Panc1 (cell line): ENCODE measurements at regions not wholly inside any gene's neighbourhood (a gene's known extent, or its start where the extent isn't known, plus 50 kb on each side); places are given as distances from the start of the nearest gene placed in this dataset.

ENCODE experiments used
- ATAC-seq: fragments of 200-7000 bp; cut with Tn5 transposase; 2 replicates; pipeline ENCODE4 v1.9.1; 2020; ENCODE audit warnings: mild to moderate bottlenecking, moderate library complexity
- BruUV-seq: library from RNA; stranded (reverse); fragments of 400-500 nt; replicated peaks from 2 replicates; lab custom pipeline; 2021; lab: Mats Ljungman, UMichigan
- CTCF ChIA-PET: fragments of 300-600 bp; sonication (Branson Sonifier 250); formaldehyde crosslinking; loops from one replicate; lab custom pipeline; 2022; ENCODE audit warnings: antibody characterized with exemption; lab: Charles Lee
- POLR2A ChIA-PET: fragments of 300-600 bp; sonication (Branson Sonifier 250); formaldehyde crosslinking; loops from one replicate; lab custom pipeline; 2022; ENCODE audit warnings: antibody characterized with exemption; lab: Charles Lee
- DNase-seq: peaks from one replicate; pipeline ENCODE4 v3.0.0-alpha.2; 2010; ENCODE audit warnings: low read depth, low spot score
- H3K27ac ChIP-seq: 2 replicates; pipeline ENCODE4 v1.5.1; 2011; ENCODE audit warnings: mild to moderate bottlenecking, low read length, inconsistent platforms
- H3K27me3 ChIP-seq: fragments of 200-500 bp; sonication (Bioruptor generic); 2 replicates; pipeline ENCODE4 v1.6.0; 2014; ENCODE audit warnings: low read length, inconsistent platforms; ENCODE audit not compliant: control insufficient read depth, insufficient read depth
- H3K36me3 ChIP-seq: fragments of 200-500 bp; sonication (Bioruptor generic); 2 replicates; pipeline ENCODE4 v1.5.1; 2014; ENCODE audit warnings: inconsistent platforms, mild to moderate bottlenecking, low read length, moderate library complexity; ENCODE audit not compliant: control insufficient read depth, insufficient read depth
- H3K4me1 ChIP-seq: 2 replicates; pipeline ENCODE4 v1.5.1; 2011; ENCODE audit warnings: inconsistent platforms, mild to moderate bottlenecking, low read length, moderate library complexity; ENCODE audit not compliant: control insufficient read depth, insufficient read depth
- H3K4me3 ChIP-seq, 2 experiments: 2 replicates each; pipeline ENCODE4 v1.5.1; 2011 to 2012; ENCODE audit warnings: low read depth in 2 of 2, low read length in 2 of 2, mild to moderate bottlenecking in 2 of 2, inconsistent platforms in 1 of 2, moderate library complexity in 1 of 2
- H3K9me3 ChIP-seq: fragments of 200-500 bp; sonication (Bioruptor generic); 2 replicates; pipeline ENCODE4 v1.5.1; 2014; ENCODE audit warnings: low read depth, mild to moderate bottlenecking, inconsistent platforms, low read length, moderate library complexity; ENCODE audit not compliant: control insufficient read depth, insufficient read depth
- POLR2AphosphoS5 ChIP-seq: IDR thresholded peaks from 2 replicates; pipeline ENCODE4 v1.6.1; 2012; ENCODE audit warnings: mild to moderate bottlenecking, low read depth, low read length, moderate library complexity
- SIN3A ChIP-seq: IDR thresholded peaks from 2 replicates; pipeline ENCODE4 v1.6.1; 2012; ENCODE audit warnings: low read depth, mild to moderate bottlenecking, low read length, moderate library complexity, borderline replicate concordance; ENCODE audit not compliant: insufficient read depth
- TCF7L2 ChIP-seq: IDR thresholded peaks from 2 replicates; pipeline ENCODE4 v1.6.1; 2011; ENCODE audit warnings: mild to moderate bottlenecking, low read depth, low read length, inconsistent platforms
- in situ Hi-C: cut with HindIII; loops from 2 replicates; pipeline ENCODE4 v1.10.0; 2016; ENCODE audit warnings: low sequenced_read_pairs, low pct_unique_long_range_greater_than_20kb
- intact Hi-C: fragments of 100-400 bp; cut with micrococcal nuclease; formaldehyde crosslinking; loops from one replicate; pipeline ENCODE4 v1.10.0; 2022; ENCODE audit not compliant: unreplicated experiment
- TF ChIP-seq, protein P1 (sequence below): fragments of 450-650 bp; IDR thresholded peaks from 2 replicates; pipeline ENCODE4 v1.5.1; 2017; ENCODE audit warnings: mild to moderate bottlenecking
- TF ChIP-seq, protein P2 (sequence below), 2 experiments: IDR thresholded peaks; 2 replicates each; pipeline ENCODE4 v1.6.1; 2011 to 2012; ENCODE audit warnings: low read depth in 2 of 2, control low read depth in 1 of 2, low read length in 1 of 2, mild to moderate bottlenecking in 1 of 2, moderate library complexity in 1 of 2; ENCODE audit not compliant: insufficient read depth in 1 of 2

DNA sequence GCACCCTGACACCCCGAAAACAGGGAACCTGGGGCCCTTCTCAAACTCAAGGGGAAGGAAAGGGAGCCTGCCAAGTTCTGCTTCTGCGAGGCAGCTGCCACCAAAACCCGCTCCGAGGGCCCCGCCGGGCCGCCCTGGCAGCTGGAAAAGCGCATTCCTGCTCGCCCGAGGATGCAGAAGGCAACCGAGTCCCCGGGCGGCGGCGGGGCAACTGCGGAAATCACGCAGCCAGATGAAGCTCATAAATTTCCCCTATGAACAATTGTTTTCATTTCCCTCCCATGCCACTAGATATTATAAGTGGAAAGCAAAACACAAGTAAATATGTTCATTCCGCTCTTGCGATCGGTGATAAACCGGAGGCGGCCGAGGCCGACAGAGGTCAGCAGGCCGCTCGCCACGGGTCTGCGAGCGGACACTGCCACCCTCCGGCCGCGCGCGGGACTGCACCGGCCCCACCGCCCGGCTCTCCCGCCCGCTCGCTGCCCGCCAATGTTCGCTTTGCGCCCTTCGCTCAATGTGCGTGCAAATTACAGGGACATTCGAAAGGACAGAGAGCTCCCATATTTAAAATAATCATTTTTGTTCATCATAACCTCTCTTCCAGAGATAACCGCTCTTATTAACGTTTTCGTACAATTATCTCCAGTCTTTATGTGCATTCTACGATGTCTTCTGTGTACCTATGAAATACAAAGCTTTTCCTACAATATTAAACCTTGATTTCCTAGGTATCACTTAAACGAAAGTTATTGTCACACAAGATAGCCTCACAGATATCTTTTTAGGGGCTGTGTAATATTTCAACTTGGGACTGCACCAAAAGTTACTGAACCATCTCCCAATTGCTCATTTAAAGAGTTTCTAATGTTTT is 120.8 kb upstream of the ZNF507 start:
- Histone ChIP-seq H3K27me3 (peaks cover 7% of the 10 kb centered on the region), H3K36me3 (no peaks in the 10 kb centered on the region), H3K27ac (no peak overlapping the region), H3K4me3 (peak overlapping the region in 1 of 2 experiments; percentile 15; a peak in 1 of 4 replicates), H3K9me3 (no peaks in the 10 kb centered on the region), H3K4me1 (no peaks in the 10 kb centered on the region)
- CTCF ChIA-PET: interaction anchor here (0.6 to 1.6 kb wide), 7 partner anchors 211 to 1558 kb away, joined by 3 to 9 read pairs (median 3); no protein-coding TSS in a partner anchor
- no peak for DNase-seq
- in situ Hi-C loops (no loop called here), intact Hi-C loops (loop anchor here (5.0 to 10.0 kb wide), 3 partner anchors 190 to 1542 kb away; no protein-coding TSS in a partner anchor)
- TF ChIP-seq, protein P1, sequence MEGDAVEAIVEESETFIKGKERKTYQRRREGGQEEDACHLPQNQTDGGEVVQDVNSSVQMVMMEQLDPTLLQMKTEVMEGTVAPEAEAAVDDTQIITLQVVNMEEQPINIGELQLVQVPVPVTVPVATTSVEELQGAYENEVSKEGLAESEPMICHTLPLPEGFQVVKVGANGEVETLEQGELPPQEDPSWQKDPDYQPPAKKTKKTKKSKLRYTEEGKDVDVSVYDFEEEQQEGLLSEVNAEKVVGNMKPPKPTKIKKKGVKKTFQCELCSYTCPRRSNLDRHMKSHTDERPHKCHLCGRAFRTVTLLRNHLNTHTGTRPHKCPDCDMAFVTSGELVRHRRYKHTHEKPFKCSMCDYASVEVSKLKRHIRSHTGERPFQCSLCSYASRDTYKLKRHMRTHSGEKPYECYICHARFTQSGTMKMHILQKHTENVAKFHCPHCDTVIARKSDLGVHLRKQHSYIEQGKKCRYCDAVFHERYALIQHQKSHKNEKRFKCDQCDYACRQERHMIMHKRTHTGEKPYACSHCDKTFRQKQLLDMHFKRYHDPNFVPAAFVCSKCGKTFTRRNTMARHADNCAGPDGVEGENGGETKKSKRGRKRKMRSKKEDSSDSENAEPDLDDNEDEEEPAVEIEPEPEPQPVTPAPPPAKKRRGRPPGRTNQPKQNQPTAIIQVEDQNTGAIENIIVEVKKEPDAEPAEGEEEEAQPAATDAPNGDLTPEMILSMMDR: peak; percentile 100
- TF ChIP-seq TCF7L2: no peak
- peak; percentile 94 for ATAC-seq
- BruUV-seq: no TSS peak
- POLR2A ChIA-PET: no interaction called here

- no peaks in the 10 kb centered on the region for H3K36me3 ChIP-seq
- intact Hi-C loops: loop anchor here (10.0 kb wide), 2 partner anchors 193 to 553 kb away; no protein-coding TSS in a partner anchor
- DNase-seq (no peak), ATAC-seq (no peak)
- peaks cover 5% of the 10 kb centered on the region for H3K27me3 ChIP-seq
- ChIA-PET CTCF (no interaction called here), POLR2A (no interaction called here)
- no peak for TF ChIP-seq SIN3A
- no peak for TF ChIP-seq TCF7L2
- TF ChIP-seq, protein P1: no peak
- TF ChIP-seq, protein P2, sequence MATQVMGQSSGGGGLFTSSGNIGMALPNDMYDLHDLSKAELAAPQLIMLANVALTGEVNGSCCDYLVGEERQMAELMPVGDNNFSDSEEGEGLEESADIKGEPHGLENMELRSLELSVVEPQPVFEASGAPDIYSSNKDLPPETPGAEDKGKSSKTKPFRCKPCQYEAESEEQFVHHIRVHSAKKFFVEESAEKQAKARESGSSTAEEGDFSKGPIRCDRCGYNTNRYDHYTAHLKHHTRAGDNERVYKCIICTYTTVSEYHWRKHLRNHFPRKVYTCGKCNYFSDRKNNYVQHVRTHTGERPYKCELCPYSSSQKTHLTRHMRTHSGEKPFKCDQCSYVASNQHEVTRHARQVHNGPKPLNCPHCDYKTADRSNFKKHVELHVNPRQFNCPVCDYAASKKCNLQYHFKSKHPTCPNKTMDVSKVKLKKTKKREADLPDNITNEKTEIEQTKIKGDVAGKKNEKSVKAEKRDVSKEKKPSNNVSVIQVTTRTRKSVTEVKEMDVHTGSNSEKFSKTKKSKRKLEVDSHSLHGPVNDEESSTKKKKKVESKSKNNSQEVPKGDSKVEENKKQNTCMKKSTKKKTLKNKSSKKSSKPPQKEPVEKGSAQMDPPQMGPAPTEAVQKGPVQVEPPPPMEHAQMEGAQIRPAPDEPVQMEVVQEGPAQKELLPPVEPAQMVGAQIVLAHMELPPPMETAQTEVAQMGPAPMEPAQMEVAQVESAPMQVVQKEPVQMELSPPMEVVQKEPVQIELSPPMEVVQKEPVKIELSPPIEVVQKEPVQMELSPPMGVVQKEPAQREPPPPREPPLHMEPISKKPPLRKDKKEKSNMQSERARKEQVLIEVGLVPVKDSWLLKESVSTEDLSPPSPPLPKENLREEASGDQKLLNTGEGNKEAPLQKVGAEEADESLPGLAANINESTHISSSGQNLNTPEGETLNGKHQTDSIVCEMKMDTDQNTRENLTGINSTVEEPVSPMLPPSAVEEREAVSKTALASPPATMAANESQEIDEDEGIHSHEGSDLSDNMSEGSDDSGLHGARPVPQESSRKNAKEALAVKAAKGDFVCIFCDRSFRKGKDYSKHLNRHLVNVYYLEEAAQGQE (IDR thresholded peaks at IDR 0.05; ENCODE audit: insufficient read depth in 1 of 2, low read depth in 2 of 2, low read length in 1 of 2): no peak
- no peak for TF ChIP-seq POLR2AphosphoS5
- no peak overlapping the region for H3K4me3 ChIP-seq
- no peak overlapping the region for H3K27ac ChIP-seq
- H3K9me3 ChIP-seq: no peaks in the 10 kb centered on the region
- no peaks in the 10 kb centered on the region for H3K4me1 ChIP-seq
- no TSS peak for BruUV-seq
- in situ Hi-C loops: no loop called here
These were observed 117.7 kb upstream of the ZNF507 start for GRCh38 chr19:32227561-32228165.
